ENCODE measurements at regions not wholly inside any gene's neighbourhood (a gene's known extent, or its start where the extent isn't known, plus 50 kb on each side); places are given as distances from the start of the nearest gene placed in this dataset.
A peak's percentile ranks its signal among the peaks of the same experiment; 100 is the strongest.

GRCh38 chr4:44908565-44908964, 182.2 kb upstream of the GNPDA2 start:
- TF ChIP-seq MXI1 (conservative IDR thresholded peaks at IDR 0.05; ENCODE audit: poor library complexity, severe bottlenecking): no peak
- H3F3A ChIP-seq (ENCODE audit: insufficient read depth, low read length, poor library complexity, severe bottlenecking): no peaks in the 10 kb centered on the region
- no peaks in the 10 kb centered on the region for H3K9me2 ChIP-seq (ENCODE audit: insufficient read depth, low read length)
- no peak overlapping the region for H3K9ac ChIP-seq (ENCODE audit: low read length)
- H3K36me3 ChIP-seq (ENCODE audit: insufficient read depth, low read length): no peaks in the 10 kb centered on the region
- H3K4me2 ChIP-seq (ENCODE audit: low read length): no peak overlapping the region
- H3K9me3 ChIP-seq (ENCODE audit: low read length): no peaks in the 10 kb centered on the region
- no peak overlapping the region for H2AFZ ChIP-seq (ENCODE audit: low read depth, low read length)
- no peak overlapping the region for H3K4me3 ChIP-seq (ENCODE audit: low read length)
- no peaks in the 10 kb centered on the region for H4K20me1 ChIP-seq (ENCODE audit: insufficient read depth)
- H3K79me2 ChIP-seq (replicated peaks; ENCODE audit: insufficient read depth, low read length): no peaks in the 10 kb centered on the region
- H3K27ac ChIP-seq (ENCODE audit: low read length): no peak overlapping the region
- H3K27me3 ChIP-seq (ENCODE audit: insufficient read depth, low read depth, low read length): no peaks in the 10 kb centered on the region

- Histone ChIP-seq H3K27me3 (ENCODE audit: insufficient read depth, low read depth, low read length) (no peaks in the 10 kb centered on the region), H3K9me3 (ENCODE audit: low read length) (no peaks in the 10 kb centered on the region), H2AFZ (ENCODE audit: low read depth, low read length) (no peak overlapping the region), H3F3A (ENCODE audit: insufficient read depth, low read length, poor library complexity, severe bottlenecking) (peaks cover 4% of the 10 kb centered on the region), H3K9ac (ENCODE audit: low read length) (no peak overlapping the region), H3K36me3 (ENCODE audit: insufficient read depth, low read length) (no peaks in the 10 kb centered on the region), H3K4me3 (ENCODE audit: low read length) (no peak overlapping the region), H3K4me2 (ENCODE audit: low read length) (no peak overlapping the region), H4K20me1 (ENCODE audit: insufficient read depth) (no peaks in the 10 kb centered on the region), H3K79me2 (replicated peaks; ENCODE audit: insufficient read depth, low read length) (no peaks in the 10 kb centered on the region), H3K27ac (ENCODE audit: low read length) (no peak overlapping the region), H3K9me2 (ENCODE audit: insufficient read depth, low read length) (no peaks in the 10 kb centered on the region)
- TF ChIP-seq SMC3 (conservative IDR thresholded peaks at IDR 0.05; ENCODE audit: poor library complexity) (no peak), TAF1 (IDR thresholded peaks at IDR 0.05; ENCODE audit: low read depth) (no peak), CTCF (IDR thresholded peaks at IDR 0.05; ENCODE audit: poor library complexity, severe bottlenecking) (no peak), POLR2AphosphoS5 (IDR thresholded peaks at IDR 0.05) (peak; percentile 51), EP300 (conservative IDR thresholded peaks at IDR 0.05; ENCODE audit: poor library complexity, severe bottlenecking) (peak; percentile 50)
Observed at GRCh38 chr4:44872246-44872645, 145.9 kb upstream of the GNPDA2 start.

- no peak overlapping the region for H3K9ac ChIP-seq (ENCODE audit: low read length)
- peaks cover 4% of the 10 kb centered on the region for H3F3A ChIP-seq (ENCODE audit: insufficient read depth, low read length, poor library complexity, severe bottlenecking)
- no peaks in the 10 kb centered on the region for H3K9me2 ChIP-seq (ENCODE audit: insufficient read depth, low read length)
- H3K27me3 ChIP-seq (ENCODE audit: insufficient read depth, low read depth, low read length): no peaks in the 10 kb centered on the region
- H3K9me3 ChIP-seq (ENCODE audit: low read length): no peaks in the 10 kb centered on the region
- TF ChIP-seq EP300 (conservative IDR thresholded peaks at IDR 0.05; ENCODE audit: poor library complexity, severe bottlenecking) (peak; percentile 17), SMC3 (conservative IDR thresholded peaks at IDR 0.05; ENCODE audit: poor library complexity) (no peak)
- no peak overlapping the region for H3K4me3 ChIP-seq (ENCODE audit: low read length)
- H3K27ac ChIP-seq (ENCODE audit: low read length): no peak overlapping the region
- no peak overlapping the region for H3K4me2 ChIP-seq (ENCODE audit: low read length)
- H2AFZ ChIP-seq (ENCODE audit: low read depth, low read length): no peak overlapping the region
- H3K79me2 ChIP-seq (replicated peaks; ENCODE audit: insufficient read depth, low read length): no peaks in the 10 kb centered on the region
- H4K20me1 ChIP-seq (ENCODE audit: insufficient read depth): no peaks in the 10 kb centered on the region
- H3K36me3 ChIP-seq (ENCODE audit: insufficient read depth, low read length): no peaks in the 10 kb centered on the region
Observed at GRCh38 chr4:44871133-44871532, 144.8 kb upstream of the GNPDA2 start.

- no peaks in the 10 kb centered on the region for H3K9me3 ChIP-seq (ENCODE audit: low read length)
- no peaks in the 10 kb centered on the region for H3K79me2 ChIP-seq (replicated peaks; ENCODE audit: insufficient read depth, low read length)
- no peaks in the 10 kb centered on the region for H4K20me1 ChIP-seq (ENCODE audit: insufficient read depth)
- no peak overlapping the region for H3K4me2 ChIP-seq (ENCODE audit: low read length)
- no peaks in the 10 kb centered on the region for H3K36me3 ChIP-seq (ENCODE audit: insufficient read depth, low read length)
- H3K4me3 ChIP-seq (ENCODE audit: low read length): no peak overlapping the region
- no peak overlapping the region for H3K9ac ChIP-seq (ENCODE audit: low read length)
- H3K27me3 ChIP-seq (ENCODE audit: insufficient read depth, low read depth, low read length): no peaks in the 10 kb centered on the region
- no peak overlapping the region for H3K27ac ChIP-seq (ENCODE audit: low read length)
- H3K9me2 ChIP-seq (ENCODE audit: insufficient read depth, low read length): no peaks in the 10 kb centered on the region
- H2AFZ ChIP-seq (ENCODE audit: low read depth, low read length): no peak overlapping the region
- peaks cover 4% of the 10 kb centered on the region for H3F3A ChIP-seq (ENCODE audit: insufficient read depth, low read length, poor library complexity, severe bottlenecking)
- no peak for TF ChIP-seq CTCF (IDR thresholded peaks at IDR 0.05; ENCODE audit: poor library complexity, severe bottlenecking)
- no peak for TF ChIP-seq SMC3 (conservative IDR thresholded peaks at IDR 0.05; ENCODE audit: poor library complexity)
- TF ChIP-seq EZH2 (IDR thresholded peaks at IDR 0.05; ENCODE audit: borderline replicate concordance, insufficient read depth, low read length, poor library complexity, severe bottlenecking): no peak
- no peak for TF ChIP-seq REST (IDR thresholded peaks at IDR 0.05; ENCODE audit: borderline replicate concordance)
- TF ChIP-seq EP300 (conservative IDR thresholded peaks at IDR 0.05; ENCODE audit: poor library complexity, severe bottlenecking): no peak
- no peak for TF ChIP-seq RAD21 (conservative IDR thresholded peaks at IDR 0.05)
- TF ChIP-seq POLR2AphosphoS5 (IDR thresholded peaks at IDR 0.05): no peak
Observed at GRCh38 chr4:44869985-44870384, 143.6 kb upstream of the GNPDA2 start.
